H1 (cell line): ENCODE measurements at regions not wholly inside any gene's neighbourhood (a gene's known extent, or its start where the extent isn't known, plus 50 kb on each side); places are given as distances from the start of the nearest gene placed in this dataset.

Experiments used
- CTCF ChIA-PET: fragments of 300-600 bp; sonication (Branson Sonifier 250); formaldehyde crosslinking; loops from one replicate; lab custom pipeline; 2021; ENCODE audit not compliant: partially characterized antibody; lab: Charles Lee
- POLR2A ChIA-PET: fragments of 300-600 bp; sonication (Branson Sonifier 250); formaldehyde crosslinking; loops from one replicate; lab custom pipeline; 2021; ENCODE audit warnings: inconsistent platforms; ENCODE audit not compliant: partially characterized antibody; lab: Charles Lee
- DNase-seq, 2 experiments: peaks; one replicate each; pipeline versions ENCODE4 v3.0.0 to v3.0.0-alpha.2; 2010 to 2022; ENCODE audit warnings: low spot score in 2 of 2, low read depth in 1 of 2, mixed read lengths in 1 of 2
- FAIRE-seq: peaks from 2 replicates; lab custom pipeline; 2011; peaks lifted over from hg19 to GRCh38; lab: Jason Lieb, UNC
- H2AFZ ChIP-seq: 2 replicates; pipeline ENCODE4 v1.8.1; 2012; ENCODE audit warnings: low read length, inconsistent platforms
- H2AK5ac ChIP-seq: 2 replicates; pipeline ENCODE4 v1.6.1; 2013; ENCODE audit warnings: low read depth, low read length
- H2BK120ac ChIP-seq: replicated peaks from 2 replicates; pipeline ENCODE3; 2013; ENCODE audit warnings: low read depth, low read length, inconsistent platforms
- H2BK12ac ChIP-seq: 2 replicates; pipeline ENCODE4 v1.6.1; 2013; ENCODE audit warnings: low read depth, low read length
- H2BK15ac ChIP-seq: 2 replicates; pipeline ENCODE4 v1.6.1; 2013; ENCODE audit warnings: low read length
- H2BK20ac ChIP-seq: 2 replicates; pipeline ENCODE4 v1.6.1; 2013; ENCODE audit warnings: low read length
- H2BK5ac ChIP-seq: 2 replicates; pipeline ENCODE4 v1.6.1; 2013; ENCODE audit warnings: low read depth, low read length
- H3K14ac ChIP-seq: 2 replicates; pipeline ENCODE4 v1.6.1; 2013; ENCODE audit warnings: inconsistent platforms; ENCODE audit not compliant: insufficient read length
- H3K18ac ChIP-seq: 2 replicates; pipeline ENCODE4 v1.6.1; 2013; ENCODE audit warnings: low read length; ENCODE audit errors: extremely low read depth
- H3K23ac ChIP-seq: 2 replicates; pipeline ENCODE4 v1.6.1; 2013; ENCODE audit warnings: inconsistent platforms; ENCODE audit not compliant: insufficient read length
- H3K23me2 ChIP-seq: 2 replicates; pipeline ENCODE4 v1.6.1; 2013; ENCODE audit warnings: low read depth, low read length
- H3K27ac ChIP-seq: 2 replicates; pipeline ENCODE4 v1.6.1; 2011; ENCODE audit warnings: low read depth, low read length, inconsistent platforms
- H3K27me3 ChIP-seq, 4 experiments: replicated peaks in 1 of 4; 1 replicate in 1 of 4; 2 replicates in 3 of 4; pipeline versions ENCODE4 v1.6.1 to v1.8.1; 2011 to 2013; ENCODE audit warnings: low read length in 3 of 4, mild to moderate bottlenecking in 3 of 4, inconsistent platforms in 2 of 4, mixed read lengths in 2 of 4, moderate library complexity in 1 of 4; ENCODE audit not compliant: control insufficient read depth in 3 of 4, insufficient read depth in 3 of 4; ENCODE audit errors: extremely low read depth in 1 of 4
- H3K36me3 ChIP-seq, 4 experiments: 2 replicates each; pipeline versions ENCODE4 v1.6.1 to v1.8.1; 2011 to 2013; ENCODE audit warnings: mild to moderate bottlenecking in 4 of 4, low read length in 3 of 4, moderate library complexity in 2 of 4, control low read depth in 1 of 4, inconsistent platforms in 1 of 4; ENCODE audit not compliant: insufficient read depth in 4 of 4, control insufficient read depth in 2 of 4
- H3K4ac ChIP-seq: replicated peaks from 2 replicates; pipeline ENCODE3; 2013; ENCODE audit warnings: low read length, low read depth, mixed read lengths, inconsistent platforms; ENCODE audit not compliant: insufficient read length
- H3K4me1 ChIP-seq, 4 experiments: replicated peaks in 1 of 4; 1 replicate in 1 of 4; 2 replicates in 3 of 4; pipeline versions ENCODE4 v1.6.1 to v1.8.1; 2011 to 2013; ENCODE audit warnings: low read length in 3 of 4, inconsistent platforms in 2 of 4, mixed read lengths in 1 of 4; ENCODE audit not compliant: insufficient read depth in 4 of 4, control insufficient read depth in 3 of 4
- H3K4me2 ChIP-seq, 2 experiments: 2 replicates each; pipeline versions ENCODE4 v1.6.1 to v1.8.1; 2011 to 2013; ENCODE audit warnings: low read depth in 2 of 2, low read length in 2 of 2, control low read depth in 1 of 2, inconsistent platforms in 1 of 2, mild to moderate bottlenecking in 1 of 2; ENCODE audit not compliant: insufficient read depth in 1 of 2
- H3K4me3 ChIP-seq, 4 experiments: fragments of 200-600, 300-600 bp in 1 of 4; sonication (generic), shearing (Covaris generic), sonication (Bioruptor Twin) in 1 of 4; 2 replicates each; pipeline versions ENCODE4 v1.5.1 to v1.8.1; 2011 to 2016; ENCODE audit warnings: low read length in 4 of 4, low read depth in 3 of 4, control low read depth in 2 of 4, inconsistent platforms in 2 of 4, mild to moderate bottlenecking in 2 of 4, mixed read lengths in 1 of 4, moderate library complexity in 1 of 4; ENCODE audit not compliant: insufficient read depth in 2 of 4; ENCODE audit errors: extremely low read depth in 1 of 4
- H3K56ac ChIP-seq: replicated peaks from 2 replicates; pipeline ENCODE3; 2013; ENCODE audit warnings: low read depth, mild to moderate bottlenecking, mixed read lengths, low read length, inconsistent platforms; ENCODE audit not compliant: insufficient read length
- H3K79me1 ChIP-seq: 2 replicates; pipeline ENCODE4 v1.6.1; 2013; ENCODE audit warnings: low read depth, low read length, control low read depth
- H3K79me2 ChIP-seq, 2 experiments: 2 replicates each; pipeline versions ENCODE4 v1.6.1 to v1.8.1; 2012 to 2013; ENCODE audit warnings: low read length in 2 of 2, mild to moderate bottlenecking in 2 of 2, inconsistent platforms in 1 of 2; ENCODE audit not compliant: insufficient read depth in 2 of 2, control insufficient read depth in 1 of 2
- H3K9ac ChIP-seq, 4 experiments: replicated peaks in 1 of 4; 1 replicate in 1 of 4; 2 replicates in 3 of 4; pipeline versions ENCODE4 v1.6.1 to v1.8.1; 2011 to 2013; ENCODE audit warnings: low read depth in 3 of 4, low read length in 3 of 4, control low read depth in 2 of 4, mild to moderate bottlenecking in 2 of 4, moderate library complexity in 2 of 4, inconsistent platforms in 1 of 4; ENCODE audit errors: extremely low read depth in 1 of 4
- H3K9me3 ChIP-seq, 2 experiments: 2 replicates each; pipeline versions ENCODE4 v1.6.1 to v1.8.1; 2012 to 2013; ENCODE audit warnings: mild to moderate bottlenecking in 2 of 2, moderate library complexity in 2 of 2, control low read depth in 1 of 2, inconsistent platforms in 1 of 2, low read depth in 1 of 2, low read length in 1 of 2, mixed read lengths in 1 of 2; ENCODE audit not compliant: insufficient read depth in 2 of 2
- H4K20me1 ChIP-seq, 2 experiments: replicated peaks in 1 of 2; 2 replicates each; pipeline versions ENCODE3 to v1.8.1; 2011 to 2013; ENCODE audit warnings: inconsistent platforms in 2 of 2, low read length in 2 of 2, mild to moderate bottlenecking in 1 of 2; ENCODE audit not compliant: insufficient read depth in 2 of 2, control insufficient read depth in 1 of 2
- H4K5ac ChIP-seq: 2 replicates; pipeline ENCODE4 v1.6.1; 2013; ENCODE audit warnings: low read length, low read depth, mixed read lengths, inconsistent platforms; ENCODE audit not compliant: insufficient read length
- H4K8ac ChIP-seq: 2 replicates; pipeline ENCODE4 v1.8.0; 2013; ENCODE audit warnings: mild to moderate bottlenecking, moderate library complexity, low read length, inconsistent platforms; ENCODE audit not compliant: insufficient read depth; ENCODE audit errors: extremely low read depth
- H4K91ac ChIP-seq: replicated peaks from 2 replicates; pipeline ENCODE3; 2013; ENCODE audit warnings: low read length, mixed read lengths, inconsistent platforms; ENCODE audit not compliant: insufficient read length
- RBBP5 ChIP-seq: IDR thresholded peaks from 2 replicates; pipeline ENCODE4 v1.7.1; 2012; ENCODE audit warnings: low read depth, mild to moderate bottlenecking, inconsistent platforms, low read length, moderate library complexity, borderline replicate concordance
- RXRA ChIP-seq: IDR thresholded peaks from 2 replicates; pipeline ENCODE4 v1.6.1; 2011; ENCODE audit warnings: low read depth, mild to moderate bottlenecking, low read length, moderate library complexity; ENCODE audit not compliant: insufficient read depth
- TAF1 ChIP-seq: IDR thresholded peaks from 2 replicates; pipeline ENCODE4 v1.6.1; 2011; ENCODE audit warnings: mild to moderate bottlenecking, low read depth, low read length
- TF ChIP-seq, protein P1 (sequence below), 3 experiments: IDR thresholded peaks; 1 replicate in 2 of 3; 2 replicates in 1 of 3; pipeline versions ENCODE4 v1.5.1 to v1.6.1; 2011; ENCODE audit warnings: low read length in 3 of 3, mild to moderate bottlenecking in 3 of 3, inconsistent platforms in 2 of 3, low read depth in 1 of 3, moderate library complexity in 1 of 3; ENCODE audit not compliant: insufficient read depth in 1 of 3; ENCODE audit errors: control extremely low read depth in 1 of 3

- no peak overlapping the region for H2AK5ac ChIP-seq
- H3K79me1 ChIP-seq, result no peaks in the 10 kb centered on the region
- H3K14ac ChIP-seq, result no peak overlapping the region
- no peak overlapping the region for H3K18ac ChIP-seq
- H3K4ac ChIP-seq, result no peak overlapping the region
- H4K5ac ChIP-seq, result no peak overlapping the region
- H3K4me2 ChIP-seq, result no peak overlapping the region
- CTCF ChIA-PET, result interaction anchor here (1.5 kb wide), 1 partner anchor 9 kb away, joined by 6 read pairs; no protein-coding TSS in a partner anchor
- no peaks in the 10 kb centered on the region for H3K4me1 ChIP-seq
- no peaks in the 10 kb centered on the region for H3K79me2 ChIP-seq
- no peak overlapping the region for H2AFZ ChIP-seq
- no peak overlapping the region for H3K27ac ChIP-seq
- H3K9me3 ChIP-seq, result no peaks in the 10 kb centered on the region
- no peaks in the 10 kb centered on the region for H4K20me1 ChIP-seq
- H3K23ac ChIP-seq, result no peak overlapping the region
- H2BK5ac ChIP-seq, result no peak overlapping the region
- no peaks in the 10 kb centered on the region for H3K23me2 ChIP-seq
- no peak overlapping the region for H2BK120ac ChIP-seq
- H2BK12ac ChIP-seq, result no peak overlapping the region
- TF ChIP-seq RXRA (no peak), TAF1 (no peak), RBBP5 (no peak)
- TF ChIP-seq, protein P1, sequence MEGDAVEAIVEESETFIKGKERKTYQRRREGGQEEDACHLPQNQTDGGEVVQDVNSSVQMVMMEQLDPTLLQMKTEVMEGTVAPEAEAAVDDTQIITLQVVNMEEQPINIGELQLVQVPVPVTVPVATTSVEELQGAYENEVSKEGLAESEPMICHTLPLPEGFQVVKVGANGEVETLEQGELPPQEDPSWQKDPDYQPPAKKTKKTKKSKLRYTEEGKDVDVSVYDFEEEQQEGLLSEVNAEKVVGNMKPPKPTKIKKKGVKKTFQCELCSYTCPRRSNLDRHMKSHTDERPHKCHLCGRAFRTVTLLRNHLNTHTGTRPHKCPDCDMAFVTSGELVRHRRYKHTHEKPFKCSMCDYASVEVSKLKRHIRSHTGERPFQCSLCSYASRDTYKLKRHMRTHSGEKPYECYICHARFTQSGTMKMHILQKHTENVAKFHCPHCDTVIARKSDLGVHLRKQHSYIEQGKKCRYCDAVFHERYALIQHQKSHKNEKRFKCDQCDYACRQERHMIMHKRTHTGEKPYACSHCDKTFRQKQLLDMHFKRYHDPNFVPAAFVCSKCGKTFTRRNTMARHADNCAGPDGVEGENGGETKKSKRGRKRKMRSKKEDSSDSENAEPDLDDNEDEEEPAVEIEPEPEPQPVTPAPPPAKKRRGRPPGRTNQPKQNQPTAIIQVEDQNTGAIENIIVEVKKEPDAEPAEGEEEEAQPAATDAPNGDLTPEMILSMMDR (IDR thresholded peaks at IDR 0.05; ENCODE audit: control extremely low read depth in 1 of 3, insufficient read depth in 1 of 3, low read depth in 1 of 3, low read length in 3 of 3), result no peak
- H3K27me3 ChIP-seq, result no peaks in the 10 kb centered on the region
- no peak overlapping the region for H2BK20ac ChIP-seq
- no peak overlapping the region for H4K8ac ChIP-seq
- DNase-seq (no peak), FAIRE-seq (no peak)
- no peak overlapping the region for H3K56ac ChIP-seq
- POLR2A ChIA-PET, result no interaction called here
- no peak overlapping the region for H4K91ac ChIP-seq
- H3K9ac ChIP-seq, result no peak overlapping the region
- H3K4me3 ChIP-seq, result no peak overlapping the region
- H2BK15ac ChIP-seq, result no peak overlapping the region
- H3K36me3 ChIP-seq, result no peaks in the 10 kb centered on the region
Observed at GRCh38 chr21:27076025-27076424, 109.1 kb upstream of the ADAMTS5 start.
